ENCODE measurements at regions not wholly inside any gene's neighbourhood (a gene's known extent, or its start where the extent isn't known, plus 50 kb on each side); places are given as distances from the start of the nearest gene placed in this dataset.

DNA sequence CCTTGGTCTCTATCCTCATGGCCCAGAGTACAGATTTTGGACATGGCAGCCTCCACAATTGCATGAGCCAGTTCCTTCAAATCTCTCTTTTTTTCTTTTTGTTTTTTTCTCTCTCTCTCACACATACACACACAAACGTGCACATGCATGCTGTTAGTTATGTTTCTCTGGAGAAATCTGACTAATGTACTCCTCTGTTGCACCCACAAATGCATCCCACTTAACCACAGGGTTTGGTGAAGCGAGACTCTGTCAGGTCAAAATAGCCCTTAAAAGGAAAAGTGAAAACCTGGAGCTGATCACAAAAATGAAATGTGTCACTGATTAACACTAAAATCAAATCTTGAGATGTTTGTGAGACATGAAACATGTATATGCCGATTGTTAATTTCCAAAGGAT, 374.6 kb upstream of the ARGLU1 start:
- TF ChIP-seq CTCF (conservative IDR thresholded peaks at IDR 0.05; ENCODE audit: low read length) (no peak), EZH2phosphoT487 (IDR thresholded peaks at IDR 0.05; ENCODE audit: borderline replicate concordance) (no peak)
